Common myeloid progenitor, CD34-positive (primary cell): ENCODE measurements at regions not wholly inside any gene's neighbourhood (a gene's known extent, or its start where the extent isn't known, plus 50 kb on each side); places are given as distances from the start of the nearest gene placed in this dataset.
A peak's percentile ranks its signal among the peaks of the same experiment; 100 is the strongest.

Source experiments
- CTCF ChIA-PET: fragments of 350-600 bp; sonication (Branson Sonifier 250); formaldehyde crosslinking; loops from one replicate; lab custom pipeline; 2021; ENCODE audit warnings: antibody characterized with exemption; lab: Charles Lee
- POLR2A ChIA-PET: fragments of 350-600 bp; sonication (Branson Sonifier 250); formaldehyde crosslinking; loops from one replicate; lab custom pipeline; 2021; ENCODE audit warnings: antibody characterized with exemption; lab: Charles Lee
- DNase-seq, 3 donors: peaks; one replicate each; pipeline versions ENCODE4 v3.0.0 to v3.0.0-alpha.2; 2013
- H3K27ac ChIP-seq, 2 experiments: 1 replicate in 1 of 2; 2 replicates in 1 of 2; pipeline ENCODE4 v1.7.0; 2013; ENCODE audit warnings: inconsistent platforms in 2 of 2, low read length in 2 of 2, mild to moderate bottlenecking in 2 of 2, low read depth in 1 of 2, moderate library complexity in 1 of 2; ENCODE audit not compliant: severe bottlenecking in 2 of 2, insufficient read depth in 1 of 2, poor library complexity in 1 of 2
- H3K27me3 ChIP-seq, 5 experiments: replicated peaks in 2 of 5; 1 replicate in 3 of 5; 2 replicates in 2 of 5; pipeline versions ENCODE4 v1.6.1 to v1.7.0; 2013; ENCODE audit warnings: low read length in 4 of 5, mild to moderate bottlenecking in 2 of 5, moderate library complexity in 2 of 5, inconsistent platforms in 1 of 5; ENCODE audit not compliant: insufficient read depth in 5 of 5, control insufficient read depth in 4 of 5
- H3K36me3 ChIP-seq, 4 experiments: 1 replicate in 2 of 4; 2 replicates in 2 of 4; pipeline versions ENCODE4 v1.6.1 to v1.7.0; 2013; ENCODE audit warnings: low read length in 3 of 4, control low read depth in 1 of 4, mild to moderate bottlenecking in 1 of 4; ENCODE audit not compliant: control insufficient read depth in 4 of 4, insufficient read depth in 4 of 4
- H3K4me1 ChIP-seq, 4 experiments: 1 replicate in 3 of 4; 2 replicates in 1 of 4; pipeline versions ENCODE4 v1.6.1 to v1.7.1; 2013; ENCODE audit warnings: low read length in 3 of 4, mild to moderate bottlenecking in 3 of 4, control low read depth in 1 of 4, inconsistent platforms in 1 of 4, moderate library complexity in 1 of 4; ENCODE audit not compliant: control insufficient read depth in 4 of 4, insufficient read depth in 4 of 4; ENCODE audit errors: control extremely low read depth in 1 of 4
- H3K4me3 ChIP-seq, 7 experiments: 1 replicate in 4 of 7; 2 replicates in 3 of 7; pipeline versions ENCODE4 v1.5.1 to v1.7.0; 2013; ENCODE audit warnings: mild to moderate bottlenecking in 7 of 7, low read length in 6 of 7, moderate library complexity in 6 of 7, inconsistent platforms in 2 of 7, low read depth in 2 of 7, control low read depth in 1 of 7; ENCODE audit not compliant: insufficient read depth in 4 of 7, control insufficient read depth in 1 of 7; ENCODE audit errors: extremely low read depth in 1 of 7
- H3K9me3 ChIP-seq, 5 experiments: 1 replicate in 4 of 5; 2 replicates in 1 of 5; pipeline versions ENCODE4 v1.6.1 to v1.7.1; 2013; ENCODE audit warnings: low read length in 4 of 5, mild to moderate bottlenecking in 2 of 5, inconsistent platforms in 1 of 5, low read depth in 1 of 5, moderate library complexity in 1 of 5; ENCODE audit not compliant: control insufficient read depth in 4 of 5, insufficient read depth in 2 of 5; ENCODE audit errors: control extremely low read depth in 1 of 5
- WGBS: methylation state at CpG from one replicate; pipeline ENCODE4 v1.1.5; 2013; ENCODE audit not compliant: insufficient coverage; 5-methylcytosine and 5-hydroxymethylcytosine counted together

DNA sequence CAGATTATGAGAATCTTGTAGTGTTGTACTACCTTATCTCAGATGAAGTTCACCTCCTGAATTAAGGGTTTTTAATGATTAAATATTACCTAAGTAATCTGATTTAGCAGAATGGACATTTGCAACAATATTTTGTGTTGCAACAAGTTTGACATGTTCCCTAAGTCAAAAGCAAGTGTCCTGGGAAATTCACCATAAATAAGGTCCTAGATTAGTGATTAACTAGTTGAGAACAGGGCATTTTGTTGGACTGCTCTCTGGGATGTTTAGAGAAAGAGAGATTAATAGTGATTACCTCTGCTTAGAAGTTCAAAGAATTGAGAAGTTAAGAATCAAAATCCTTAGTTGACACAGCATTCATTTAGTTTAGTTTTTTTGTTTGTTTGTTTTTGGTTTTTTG is 120.2 kb upstream of the MARCKS start:
- Histone ChIP-seq H3K27ac (no peak overlapping the region), H3K9me3 (no peaks in the 10 kb centered on the region), H3K27me3 (no peaks in the 10 kb centered on the region), H3K4me1 (peaks cover 2 to 15% (median 6%) of the 10 kb centered on the region in 4 experiments), H3K4me3 (no peak overlapping the region), H3K36me3 (no peaks in the 10 kb centered on the region)
- ChIA-PET CTCF (interaction anchor here (0.8 kb wide), 1 partner anchor 8 kb away, joined by 3 read pairs; no protein-coding TSS in a partner anchor), POLR2A (no interaction called here)
- no peak for DNase-seq

- Histone ChIP-seq H3K4me1 (peaks cover 2 to 15% (median 6%) of the 10 kb centered on the region in 4 experiments), H3K27me3 (no peaks in the 10 kb centered on the region), H3K27ac (no peak overlapping the region), H3K4me3 (no peak overlapping the region), H3K9me3 (no peaks in the 10 kb centered on the region), H3K36me3 (no peaks in the 10 kb centered on the region)
- 97% methylated on average over 4 of the region's 4 CpGs for WGBS
- no peak for DNase-seq
- POLR2A ChIA-PET, result no interaction called here
- CTCF ChIA-PET, result no interaction called here
Observed at GRCh38 chr6:113739041-113739655, 118.0 kb upstream of the MARCKS start.

DNA sequence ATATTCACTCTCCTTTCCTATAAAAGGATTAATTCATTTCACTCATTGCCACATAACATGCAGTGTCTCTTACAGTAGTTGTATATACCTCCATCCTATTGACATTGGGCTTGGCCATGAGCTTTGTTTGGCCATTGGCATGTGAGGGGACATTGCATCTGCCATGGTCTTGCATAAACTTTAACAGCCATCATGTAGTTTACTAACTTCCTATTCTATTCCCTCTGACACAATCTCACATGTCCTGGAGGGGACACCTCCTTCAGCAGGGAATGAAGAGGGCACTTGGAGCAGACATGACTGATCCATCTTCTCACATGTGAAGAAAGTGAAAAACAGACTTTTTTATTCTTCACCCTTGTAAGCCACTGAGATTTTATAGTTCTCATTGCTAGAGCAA is 115.5 kb upstream of the MARCKS start:
- H3K27me3 ChIP-seq, result no peaks in the 10 kb centered on the region
- no peak for DNase-seq
- H3K36me3 ChIP-seq, result no peaks in the 10 kb centered on the region
- no peaks in the 10 kb centered on the region for H3K9me3 ChIP-seq
- POLR2A ChIA-PET, result interaction anchor here (0.6 kb wide), 2 partner anchors 101 to 899 kb away, joined by 3 read pairs; no protein-coding TSS in a partner anchor
- CTCF ChIA-PET, result no interaction called here
- H3K27ac ChIP-seq, result no peak overlapping the region
- H3K4me1 ChIP-seq, result no peaks in the 10 kb centered on the region
- H3K4me3 ChIP-seq, result no peak overlapping the region

- DNase-seq, result no peak
- Histone ChIP-seq H3K27me3 (no peaks in the 10 kb centered on the region), H3K36me3 (no peaks in the 10 kb centered on the region), H3K9me3 (no peaks in the 10 kb centered on the region), H3K27ac (no peak overlapping the region), H3K4me3 (no peak overlapping the region), H3K4me1 (no peaks in the 10 kb centered on the region)
- WGBS, result 93% methylated on average over 3 of the region's 4 CpGs
- ChIA-PET CTCF (no interaction called here), POLR2A (no interaction called here)
Observed at GRCh38 chr6:113742342-113742741, 114.8 kb upstream of the MARCKS start.

DNA sequence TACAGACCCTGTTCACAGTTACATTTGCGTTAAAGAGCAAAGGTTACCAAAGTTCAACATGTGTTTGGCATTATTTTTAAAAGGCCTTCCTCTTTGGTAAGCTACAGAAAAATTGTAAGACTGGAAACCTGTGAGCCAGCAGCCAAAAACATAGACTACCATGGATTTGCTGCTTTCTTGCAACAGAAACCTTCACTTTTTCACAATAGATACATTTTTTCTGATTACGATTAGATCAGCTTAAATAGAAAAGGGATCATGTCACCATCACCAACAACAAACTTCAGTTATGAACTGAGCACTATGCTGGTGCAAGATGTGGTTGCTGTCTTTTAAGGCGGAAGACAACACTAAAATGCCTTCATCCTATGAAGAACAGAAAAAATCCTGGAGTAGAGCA is 112.3 kb upstream of the MARCKS start:
- 83% methylated on average over 2 of the region's 3 CpGs for WGBS
- peaks cover 0 to 2% (median 0%) of the 10 kb centered on the region in 4 experiments for H3K4me1 ChIP-seq
- H3K36me3 ChIP-seq, result no peaks in the 10 kb centered on the region
- DNase-seq, result no peak
- ChIA-PET POLR2A (no interaction called here), CTCF (interaction anchor here (1.2 kb wide), 1 partner anchor 8 kb away, joined by 3 read pairs; no protein-coding TSS in a partner anchor)
- no peaks in the 10 kb centered on the region for H3K9me3 ChIP-seq
- no peak overlapping the region for H3K27ac ChIP-seq
- no peak overlapping the region for H3K4me3 ChIP-seq
- no peaks in the 10 kb centered on the region for H3K27me3 ChIP-seq

GRCh38 chr6:113750151-113750855 is 106.8 kb upstream of the MARCKS start:
- no CpG with 5 or more reads among the region's 1 CpG for WGBS
- Histone ChIP-seq H3K4me1 (peaks cover 0 to 8% (median 0%) of the 10 kb centered on the region in 4 experiments), H3K9me3 (no peaks in the 10 kb centered on the region), H3K27me3 (no peaks in the 10 kb centered on the region), H3K4me3 (no peak overlapping the region), H3K36me3 (no peaks in the 10 kb centered on the region), H3K27ac (no peak overlapping the region)
- CTCF ChIA-PET, result interaction anchor here (0.6 kb wide), 1 partner anchor 1734 kb away, joined by 4 read pairs; no protein-coding TSS in a partner anchor
- POLR2A ChIA-PET, result no interaction called here
- peak in 2 of 3 donors; percentile 21 to 30 for DNase-seq

DNA sequence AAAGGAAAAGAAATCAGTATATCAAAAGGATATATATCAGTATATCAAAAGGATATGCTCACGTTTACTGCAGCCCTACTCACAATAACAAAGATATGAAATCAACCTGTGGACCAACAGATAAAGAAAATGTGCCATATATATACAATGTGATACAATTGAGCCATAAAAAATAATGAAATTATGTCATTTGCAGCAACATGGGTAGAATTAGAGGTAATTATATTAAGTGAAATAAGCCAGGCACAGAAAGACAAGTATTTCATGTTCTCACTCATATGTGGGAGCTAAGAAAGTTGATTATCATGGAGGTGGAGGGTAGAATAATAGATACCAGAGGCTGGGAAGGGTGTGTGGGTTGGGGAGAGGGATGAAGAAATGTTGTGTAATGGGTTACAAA is 102.9 kb upstream of the MARCKS start:
- CTCF ChIA-PET, result no interaction called here
- Histone ChIP-seq H3K9me3 (no peaks in the 10 kb centered on the region), H3K27ac (no peak overlapping the region), H3K36me3 (no peaks in the 10 kb centered on the region), H3K27me3 (no peaks in the 10 kb centered on the region), H3K4me1 (peaks cover 0 to 15% (median 7%) of the 10 kb centered on the region in 4 experiments), H3K4me3 (no peak overlapping the region)
- WGBS, result no CpG with 5 or more reads among the region's 1 CpG
- DNase-seq, result no peak
- POLR2A ChIA-PET, result no interaction called here
